ENCODE measurements at regions not wholly inside any gene's neighbourhood (a gene's known extent, or its start where the extent isn't known, plus 50 kb on each side); places are given as distances from the start of the nearest gene placed in this dataset.

DNA sequence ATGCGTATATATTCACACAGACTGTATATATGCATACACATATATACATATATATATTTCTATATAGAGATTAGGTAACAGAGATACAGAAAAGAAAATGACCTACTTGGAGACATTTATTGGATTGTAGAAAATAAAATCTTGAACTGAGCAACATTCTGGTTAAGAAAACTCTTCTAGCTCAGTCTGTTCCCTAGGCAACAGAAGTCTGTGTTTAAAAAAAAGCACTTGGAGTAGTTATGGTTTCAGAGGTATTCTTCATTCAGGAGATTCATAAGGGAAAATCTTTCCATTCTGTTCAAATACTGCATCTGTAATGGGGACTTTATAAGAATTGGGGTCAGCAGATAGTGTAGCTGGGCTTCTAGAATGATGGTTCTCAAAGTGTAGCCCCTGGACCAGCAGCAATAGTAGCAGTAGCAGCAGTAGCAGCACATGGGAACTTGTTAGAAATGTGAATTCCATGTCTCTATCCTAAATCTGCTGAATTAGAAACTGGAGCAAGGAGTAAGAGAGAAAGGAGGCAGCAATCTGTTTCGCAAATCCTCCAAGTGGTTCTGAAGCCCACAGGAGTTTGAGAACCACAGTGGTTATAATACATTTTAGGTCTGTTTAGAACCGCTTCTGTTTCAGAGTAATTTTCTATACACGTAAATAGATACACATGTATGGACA is 112.8 kb upstream of the TMEM108 start:
- Histone ChIP-seq H3K4me2 (ENCODE audit: insufficient read depth, low read length) (no peak overlapping the region), H4K20me1 (replicated peaks; ENCODE audit: control insufficient read depth, insufficient read depth, low read length) (no peaks in the 10 kb centered on the region), H3K9me3 (replicated peaks; ENCODE audit: control insufficient read depth, insufficient read depth, low read depth, low read length) (no peaks in the 10 kb centered on the region; the same call in 1 of the 2 replicates), H3K79me2 (ENCODE audit: control insufficient read depth, insufficient read depth, low read length) (no peaks in the 10 kb centered on the region), H3K4me1 (replicated peaks in 1 of 2; ENCODE audit: control insufficient read depth in 2 of 2, insufficient read depth in 2 of 2, low read length in 2 of 2) (peaks cover 0 to 7% of the 10 kb centered on the region in 2 experiments; a peak in 3 of 5 replicates), H3K27me3 (ENCODE audit: control insufficient read depth in 2 of 2, insufficient read depth in 2 of 2, low read length in 2 of 2) (no peaks in the 10 kb centered on the region), H3K27ac (ENCODE audit: extremely low read depth, low read depth, low read length) (peak overlapping the region; percentile 44; the same call in 1 of the 3 replicates), H3K9me1 (ENCODE audit: control insufficient read depth, insufficient read depth, low read length) (no peaks in the 10 kb centered on the region), H3K4me3 (no peak overlapping the region), H3K36me3 (ENCODE audit: control insufficient read depth, insufficient read depth, low read length) (no peaks in the 10 kb centered on the region), H3K9ac (ENCODE audit: insufficient read depth in 1 of 2, low read depth in 2 of 2, low read length in 2 of 2) (no peak overlapping the region), H2AFZ (ENCODE audit: low read depth, low read length) (0 out of 2 replicates have a peak overlapping the region, but pooled peaks have one; percentile 28)
- FAIRE-seq (no peak), ATAC-seq (no peak), DNase-seq (ENCODE audit: extremely low read depth in 1 of 4, low spot score in 3 of 4) (no peak)
- ChIA-PET POLR2A (no interaction called here), CTCF (ENCODE audit: low intra/inter-chr PET ratio) (no interaction called here)
- BruUV-seq (replicated peaks) = no TSS peak
- in situ Hi-C loops (cut with MboI) (no loop called here), intact Hi-C loops (cut with micrococcal nuclease) (loop anchor here (10.0 kb wide), 1 partner anchor 121 kb away; no protein-coding TSS in a partner anchor)
- 53% methylated on average over 4 of the region's 4 CpGs for WGBS (ENCODE audit: insufficient coverage, low coverage, missing lambda C conversion rate)
- TF ChIP-seq ZNF830 (CRISPR knock-in tag; IDR thresholded peaks at IDR 0.05) (no peak), RFX1 (IDR thresholded peaks at IDR 0.05) (peak; percentile 42)

- CTCF ChIA-PET (ENCODE audit: low intra/inter-chr PET ratio) = no interaction called here
- no TSS peak for BruUV-seq (replicated peaks)
- no peak for FAIRE-seq
- no peak for TF ChIP-seq CHD2 (IDR thresholded peaks at IDR 0.05; ENCODE audit: low read depth, low read length)
- no peak for TF ChIP-seq SRSF3 (IDR thresholded peaks at IDR 0.05; ENCODE audit: insufficient read depth, low read length)
- no peak for TF ChIP-seq STAG1 (CRISPR knock-in tag; IDR thresholded peaks at IDR 0.05; ENCODE audit: borderline replicate concordance)
- TF ChIP-seq ZNF717 (CRISPR knock-in tag; IDR thresholded peaks at IDR 0.05) = no peak
- no peak for TF ChIP-seq POU5F1 (IDR thresholded peaks at IDR 0.05; ENCODE audit: borderline replicate concordance, low read depth, low read length, partially characterized antibody)
- TF ChIP-seq RFX1 (IDR thresholded peaks at IDR 0.05) = no peak
- TF ChIP-seq ZBED1 (IDR thresholded peaks at IDR 0.05) = no peak
- TF ChIP-seq ARID3A (IDR thresholded peaks at IDR 0.05; ENCODE audit: borderline replicate concordance, low read depth, low read length) = no peak
- TF ChIP-seq, protein P1, sequence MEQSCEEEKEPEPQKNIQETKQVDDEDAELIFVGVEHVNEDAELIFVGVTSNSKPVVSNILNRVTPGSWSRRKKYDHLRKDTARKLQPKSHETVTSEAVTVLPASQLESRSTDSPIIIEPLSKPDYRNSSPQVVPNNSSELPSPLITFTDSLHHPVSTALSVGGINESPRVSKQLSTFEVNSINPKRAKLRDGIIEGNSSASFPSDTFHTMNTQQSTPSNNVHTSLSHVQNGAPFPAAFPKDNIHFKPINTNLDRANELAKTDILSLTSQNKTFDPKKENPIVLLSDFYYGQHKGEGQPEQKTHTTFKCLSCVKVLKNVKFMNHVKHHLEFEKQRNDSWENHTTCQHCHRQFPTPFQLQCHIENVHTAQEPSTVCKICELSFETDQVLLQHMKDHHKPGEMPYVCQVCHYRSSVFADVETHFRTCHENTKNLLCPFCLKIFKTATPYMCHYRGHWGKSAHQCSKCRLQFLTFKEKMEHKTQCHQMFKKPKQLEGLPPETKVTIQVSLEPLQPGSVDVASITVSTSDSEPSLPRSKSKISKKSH (CRISPR knock-in tag; IDR thresholded peaks at IDR 0.05) = no peak
- no peak for TF ChIP-seq NR2F6 (CRISPR knock-in tag; IDR thresholded peaks at IDR 0.05)
- TF ChIP-seq ZNF696 (CRISPR knock-in tag; conservative IDR thresholded peaks at IDR 0.05) = no peak
- no peak for TF ChIP-seq ZC3H4 (CRISPR knock-in tag; IDR thresholded peaks at IDR 0.05; ENCODE audit: borderline replicate concordance)
- TF ChIP-seq MBD2 (IDR thresholded peaks at IDR 0.05; ENCODE audit: borderline replicate concordance, low read depth) = no peak
- TF ChIP-seq LCOR (CRISPR knock-in tag; IDR thresholded peaks at IDR 0.05) = no peak
Measured at GRCh38 chr3:132916096-132916495, 122.1 kb upstream of the TMEM108 start.

More at GRCh38 chr3:132916096-132916495, 122.1 kb upstream of the TMEM108 start:
- WGBS (ENCODE audit: insufficient coverage, low coverage, missing lambda C conversion rate) = 36% methylated on average over 1 of the region's 1 CpG
- no peak overlapping the region for H2AFZ ChIP-seq (ENCODE audit: low read depth, low read length)
- H3K79me2 ChIP-seq (ENCODE audit: control insufficient read depth, insufficient read depth, low read length) = no peaks in the 10 kb centered on the region
- no peak overlapping the region for H3K9ac ChIP-seq (ENCODE audit: insufficient read depth in 1 of 2, low read depth in 2 of 2, low read length in 2 of 2)
- ATAC-seq (no peak), DNase-seq (ENCODE audit: extremely low read depth in 1 of 4, low spot score in 3 of 4) (no peak)
- H4K20me1 ChIP-seq (replicated peaks; ENCODE audit: control insufficient read depth, insufficient read depth, low read length) = no peaks in the 10 kb centered on the region
- H3K9me3 ChIP-seq (replicated peaks; ENCODE audit: control insufficient read depth, insufficient read depth, low read depth, low read length) = no peaks in the 10 kb centered on the region
- H3K9me1 ChIP-seq (ENCODE audit: control insufficient read depth, insufficient read depth, low read length) = no peaks in the 10 kb centered on the region
- peaks cover 0 to 4% of the 10 kb centered on the region in 2 experiments; a peak in 2 of 5 replicates for H3K4me1 ChIP-seq (replicated peaks in 1 of 2; ENCODE audit: control insufficient read depth in 2 of 2, insufficient read depth in 2 of 2, low read length in 2 of 2)
- H3K27me3 ChIP-seq (ENCODE audit: control insufficient read depth in 2 of 2, insufficient read depth in 2 of 2, low read length in 2 of 2) = no peaks in the 10 kb centered on the region
- in situ Hi-C loops (cut with MboI) (no loop called here), intact Hi-C loops (cut with micrococcal nuclease) (no loop called here)
- POLR2A ChIA-PET = no interaction called here
- H3K4me2 ChIP-seq (ENCODE audit: insufficient read depth, low read length) = no peak overlapping the region
- no peak overlapping the region for H3K27ac ChIP-seq (ENCODE audit: extremely low read depth, low read depth, low read length)
- H3K4me3 ChIP-seq = no peak overlapping the region
- H3K36me3 ChIP-seq (ENCODE audit: control insufficient read depth, insufficient read depth, low read length) = no peaks in the 10 kb centered on the region
